Psoas muscle (tissue), 7 donors: ENCODE measurements at regions not wholly inside any gene's neighbourhood (a gene's known extent, or its start where the extent isn't known, plus 50 kb on each side); places are given as distances from the start of the nearest gene placed in this dataset.

Experiments used
- ATAC-seq, 4 donors: fragments of 200-7000 bp; cut with Tn5 transposase; one replicate each; pipeline ENCODE4 v1.9.1; 2020; ENCODE audit warnings: moderate library complexity in 3 of 4, mild to moderate bottlenecking in 2 of 4
- DNase-seq, 2 donors: peaks; one replicate each; pipeline ENCODE4 v3.0.0-alpha.2; 2020
- H3K27ac ChIP-seq: fragments of 200-600 bp; one replicate; pipeline ENCODE4 v1.8.0; 2022
- H3K27me3 ChIP-seq, 3 donors: fragments of 200-600 bp in 1 of 3; one replicate each; pipeline versions ENCODE4 v1.6.1 to v1.8.0; 2013 to 2022; ENCODE audit warnings: low read length in 2 of 3, mild to moderate bottlenecking in 2 of 3, moderate library complexity in 1 of 3; ENCODE audit not compliant: insufficient read depth in 3 of 3
- H3K36me3 ChIP-seq, 2 donors: fragments of 200-600 bp in 1 of 2; one replicate each; pipeline versions ENCODE4 v1.6.1 to v1.8.0; 2013 to 2022; ENCODE audit warnings: low read depth in 1 of 2, mild to moderate bottlenecking in 1 of 2, moderate library complexity in 1 of 2; ENCODE audit not compliant: insufficient read depth in 1 of 2
- H3K4me1 ChIP-seq: fragments of 200-600 bp; one replicate; pipeline ENCODE4 v1.8.0; 2022
- H3K4me3 ChIP-seq: fragments of 200-600 bp; one replicate; pipeline ENCODE4 v1.8.0; 2022; ENCODE audit warnings: mild to moderate bottlenecking
- H3K9me3 ChIP-seq: fragments of 200-600 bp; one replicate; pipeline ENCODE4 v1.8.0; 2022
- CTCF ChIP-seq: fragments of 200-600 bp; IDR thresholded peaks from one replicate; pipeline ENCODE4 v1.8.0; 2022; ENCODE audit warnings: antibody characterized with exemption
- WGBS, 3 donors: extraction: QIAGEN DNeasy Blood & Tissue Kit; methylation state at CpG; one replicate each; pipeline versions ENCODE4 v1.1.6 to v1.1.7; 2013; 5-methylcytosine and 5-hydroxymethylcytosine counted together
- intact Hi-C, 2 donors: fragments of 100-400 bp; cut with DNase I; formaldehyde crosslinking; loops; one replicate each; pipeline versions ENCODE4 v1.11.0 to v1.14.2; 2022
- donor health status: healthy with polysubstance abuse.
- donor health status: DM: no; HTN: no; CAD: no; lungs with moderate emphysema.
- donor health status: Bipolar disorder and iron deficiency.
- donor health status: healthy.
- donor health status: DM: yes; HTN: yes; CAD: no.
- donor health status: DM: no; HTN: no; CAD: no.
- donor health status: DM: yes; HTN: yes; CAD: no.

- intact Hi-C loops: no loop called here
- H3K4me1 ChIP-seq: no peaks in the 10 kb centered on the region
- H3K4me3 ChIP-seq: no peak overlapping the region
- WGBS, 3 donors: 94 to 96% (median 95%) methylated on average over 1 of the region's 1 CpG
- no peaks in the 10 kb centered on the region for H3K36me3 ChIP-seq
- no peaks in the 10 kb centered on the region for H3K27me3 ChIP-seq
- ATAC-seq: no peak
- H3K9me3 ChIP-seq: no peaks in the 10 kb centered on the region
- no peak for DNase-seq
- TF ChIP-seq CTCF: no peak
- no peak overlapping the region for H3K27ac ChIP-seq
Measured at GRCh38 chr10:65126288-65126687, 1605.1 kb downstream of the REEP3 start.

DNA sequence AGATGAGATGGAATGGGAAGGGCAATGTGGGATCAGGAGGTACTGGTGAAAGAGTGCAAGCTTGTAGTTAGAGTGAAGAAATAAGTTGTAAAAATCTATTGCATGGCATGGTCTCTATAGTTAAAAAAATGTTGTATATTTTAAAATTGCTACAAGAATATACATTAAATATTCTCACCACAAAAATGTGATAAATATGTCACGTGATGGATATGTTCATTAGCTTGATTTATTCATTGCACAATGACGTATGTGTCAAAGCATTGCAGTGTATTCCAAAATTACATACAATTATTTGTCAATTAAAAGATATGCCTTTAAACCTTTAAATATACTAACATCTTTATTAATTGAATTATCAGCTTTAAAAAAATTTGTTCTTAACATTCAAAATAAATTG is 1607.1 kb downstream of the REEP3 start:
- H3K9me3 ChIP-seq: no peaks in the 10 kb centered on the region
- no peak overlapping the region for H3K27ac ChIP-seq
- H3K27me3 ChIP-seq: no peaks in the 10 kb centered on the region
- no peak for ATAC-seq
- H3K4me3 ChIP-seq: no peak overlapping the region
- 91 to 93% (median 92%) methylated on average over 2 of the region's 2 CpGs for WGBS, 3 donors
- no peaks in the 10 kb centered on the region for H3K36me3 ChIP-seq
- no peak for TF ChIP-seq CTCF
- DNase-seq: no peak
- no peaks in the 10 kb centered on the region for H3K4me1 ChIP-seq
- intact Hi-C loops: no loop called here

DNA sequence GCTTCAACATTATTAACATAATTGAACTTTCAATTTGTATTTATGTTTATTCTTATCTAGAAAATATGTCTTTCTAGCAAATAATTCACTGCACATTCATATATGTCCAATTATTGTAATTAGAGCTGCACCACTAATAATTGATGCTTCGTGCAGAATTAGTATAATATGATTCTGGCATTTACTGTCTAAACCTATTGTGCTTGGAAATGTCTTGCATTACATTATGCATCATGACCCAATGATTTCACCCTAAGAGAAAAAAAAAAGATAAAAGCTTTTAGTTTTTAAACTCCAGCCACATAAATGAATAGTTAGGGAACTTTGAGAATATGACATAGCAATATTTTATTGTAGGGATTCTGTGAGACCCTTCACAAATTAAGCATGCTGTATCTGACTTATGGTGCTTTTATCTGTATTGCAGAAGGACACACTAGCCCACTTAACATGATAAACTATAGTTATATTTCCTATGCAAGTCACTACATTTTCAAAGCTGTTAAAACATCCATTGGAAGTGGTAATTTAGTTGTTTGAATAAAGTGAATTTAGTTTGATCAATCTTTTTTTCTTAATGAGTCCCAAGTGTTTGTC is 1609.1 kb downstream of the REEP3 start:
- 17 to 40% (median 29%) methylated on average over 1 of the region's 1 CpG for WGBS, 3 donors
- no peaks in the 10 kb centered on the region for H3K36me3 ChIP-seq
- H3K27ac ChIP-seq: no peak overlapping the region
- H3K4me3 ChIP-seq: no peak overlapping the region
- no peaks in the 10 kb centered on the region for H3K27me3 ChIP-seq
- DNase-seq: no peak
- ATAC-seq: no peak
- H3K9me3 ChIP-seq: no peaks in the 10 kb centered on the region
- TF ChIP-seq CTCF: no peak
- intact Hi-C loops: no loop called here
- no peaks in the 10 kb centered on the region for H3K4me1 ChIP-seq

- no peak for DNase-seq
- intact Hi-C loops: no loop called here
- no peak overlapping the region for H3K27ac ChIP-seq
- H3K4me3 ChIP-seq: no peak overlapping the region
- H3K9me3 ChIP-seq: no peaks in the 10 kb centered on the region
- no peaks in the 10 kb centered on the region for H3K27me3 ChIP-seq
- H3K4me1 ChIP-seq: no peaks in the 10 kb centered on the region
- TF ChIP-seq CTCF: no peak
- H3K36me3 ChIP-seq: no peaks in the 10 kb centered on the region
- ATAC-seq: no peak
- 87 to 93% (median 92%) methylated on average over 5 of the region's 5 CpGs for WGBS, 3 donors
Measured at GRCh38 chr10:65133652-65134051, 1612.5 kb downstream of the REEP3 start.

DNA sequence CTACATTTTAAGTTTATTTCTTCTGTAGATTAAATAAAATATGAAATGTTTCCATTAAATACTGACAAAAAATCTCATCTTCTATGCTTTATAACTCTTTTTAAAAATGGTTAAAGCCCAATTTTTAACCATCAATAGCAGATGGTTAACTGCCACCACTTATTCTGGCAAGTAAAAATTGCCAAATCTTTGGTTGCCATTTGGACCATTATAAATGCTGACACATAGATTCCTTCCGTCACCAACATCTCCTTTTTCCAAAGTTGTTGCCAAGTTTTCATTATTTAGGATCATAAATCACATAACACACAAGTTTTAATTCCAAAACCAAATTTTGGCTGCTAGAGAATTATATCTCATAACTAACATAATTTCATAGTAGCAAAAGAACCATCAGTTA is 1614.3 kb downstream of the REEP3 start:
- intact Hi-C loops: no loop called here
- Histone ChIP-seq H3K27me3 (no peaks in the 10 kb centered on the region), H3K4me1 (no peaks in the 10 kb centered on the region), H3K9me3 (no peaks in the 10 kb centered on the region), H3K4me3 (no peak overlapping the region), H3K36me3 (no peaks in the 10 kb centered on the region), H3K27ac (no peak overlapping the region)
- DNase-seq (no peak), ATAC-seq (no peak)
- 8 to 20% (median 18%) methylated on average over 1 of the region's 1 CpG for WGBS, 3 donors
- TF ChIP-seq CTCF: no peak
